Ovary (tissue), 3 donors: ENCODE measurements at regions not wholly inside any gene's neighbourhood (a gene's known extent, or its start where the extent isn't known, plus 50 kb on each side); places are given as distances from the start of the nearest gene placed in this dataset.

ENCODE experiments used
- CTCF ChIP-seq, 3 donors: fragments of 450-650 bp in 2 of 3; fragments of 200-600 bp in 1 of 3; IDR thresholded peaks; one replicate each; pipeline versions ENCODE4 v1.5.1 to v1.8.0; 2016 to 2022; ENCODE audit warnings: antibody characterized with exemption in 3 of 3, mild to moderate bottlenecking in 1 of 3
- EP300 ChIP-seq: sonication (generic); formaldehyde crosslinking; IDR thresholded peaks from one replicate; pipeline ENCODE4 v1.6.1; 2017; ENCODE audit warnings: antibody characterized with exemption
- POLR2A ChIP-seq: fragments of 450-650 bp; IDR thresholded peaks from one replicate; pipeline ENCODE4 v1.6.1; 2017; ENCODE audit warnings: antibody characterized with exemption, mild to moderate bottlenecking, moderate library complexity
- donor health status: DM: no; HTN: no; CAD: no.

GRCh38 chr1:148353461-148354283, 129.4 kb downstream of the PPIAL4G start:
- TF ChIP-seq CTCF (IDR thresholded peaks at IDR 0.05) (no peak), EP300 (no peak), POLR2A (no peak)
